ENCODE measurements at regions not wholly inside any gene's neighbourhood (a gene's known extent, or its start where the extent isn't known, plus 50 kb on each side); places are given as distances from the start of the nearest gene placed in this dataset.

- TF ChIP-seq POLR2A (IDR thresholded peaks at IDR 0.05; ENCODE audit: low read depth, low read length): no peak
- TF ChIP-seq TAF1 (IDR thresholded peaks at IDR 0.05; ENCODE audit: borderline replicate concordance, low read depth, low read length): no peak
- TF ChIP-seq POLR2AphosphoS5 (IDR thresholded peaks at IDR 0.05; ENCODE audit: low read depth, low read length): no peak
Observed at GRCh38 chr4:122997463-122998101, 75.2 kb upstream of the NUDT6 start.
